ENCODE measurements at regions not wholly inside any gene's neighbourhood (a gene's known extent, or its start where the extent isn't known, plus 50 kb on each side); places are given as distances from the start of the nearest gene placed in this dataset.
"Not testable (repeated sequence)": the region's sequence is repeated elsewhere in the genome, so short reads cannot be mapped to it uniquely, and the experiment has no call there.

DNA sequence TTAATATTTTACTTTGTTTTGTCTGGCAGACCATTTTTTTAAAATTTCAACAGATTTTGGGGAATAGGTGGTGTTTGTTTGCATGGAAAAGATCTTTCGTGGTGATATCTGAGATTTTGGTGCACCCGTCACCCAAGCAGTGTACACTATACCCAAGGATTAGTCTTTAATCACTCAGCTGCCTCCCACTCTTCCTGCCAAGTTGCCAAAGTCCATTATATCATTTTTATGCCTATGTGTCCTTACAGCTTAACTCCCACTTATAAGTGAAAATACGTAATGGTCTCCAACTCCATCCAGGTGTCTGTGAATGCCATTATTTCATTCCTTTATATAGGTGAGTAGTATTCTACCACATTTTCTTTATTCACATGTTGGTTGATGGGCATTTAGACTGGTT, 281.7 kb upstream of the GK2 start:
- Mint-ChIP-seq H3K27ac (no peak overlapping the region), H3K36me3 (peaks cover 0 to 2% of the 10 kb centered on the region in 2 donors), H3K9me3 (peaks cover 12 to 14% of the 10 kb centered on the region in 2 donors), H3K4me3 (no peak overlapping the region), H3K4me1 (peaks cover 0 to 8% of the 10 kb centered on the region in 2 donors), H3K27me3 (peaks cover 0 to 8% of the 10 kb centered on the region in 2 donors)
- ATAC-seq (replicated peaks): no peak
- DNase-seq: no peak

- H3K27ac Mint-ChIP-seq: no peak overlapping the region
- ATAC-seq (replicated peaks) (no peak), DNase-seq (no peak)
- H3K27me3 Mint-ChIP-seq: peaks cover 0 to 6% of the 10 kb centered on the region in 2 donors
- H3K4me1 Mint-ChIP-seq: peaks cover 0 to 9% of the 10 kb centered on the region in 2 donors
- H3K36me3 Mint-ChIP-seq: no peaks in the 10 kb centered on the region
- no peak overlapping the region for H3K4me3 Mint-ChIP-seq
- H3K9me3 Mint-ChIP-seq: peaks cover 6% of the 10 kb centered on the region in 2 donors
Observed at GRCh38 chr4:79688691-79689090, 280.7 kb upstream of the GK2 start.

- peaks cover 0 to 9% of the 10 kb centered on the region in 2 donors for H3K4me1 Mint-ChIP-seq
- H3K4me3 Mint-ChIP-seq: no peak overlapping the region
- no peaks in the 10 kb centered on the region for H3K36me3 Mint-ChIP-seq
- no peak overlapping the region for H3K27ac Mint-ChIP-seq
- DNase-seq (no peak), ATAC-seq (replicated peaks) (no peak)
- peaks cover 0 to 2% of the 10 kb centered on the region in 2 donors for H3K9me3 Mint-ChIP-seq
- H3K27me3 Mint-ChIP-seq: no peaks in the 10 kb centered on the region
Observed at GRCh38 chr4:79687006-79687405, 279.0 kb upstream of the GK2 start.

- H3K9me3 Mint-ChIP-seq: peaks cover 0 to 2% of the 10 kb centered on the region in 2 donors
- peaks cover 0 to 9% of the 10 kb centered on the region in 2 donors for H3K4me1 Mint-ChIP-seq
- H3K4me3 Mint-ChIP-seq: no peak overlapping the region
- no peaks in the 10 kb centered on the region for H3K36me3 Mint-ChIP-seq
- no peak overlapping the region for H3K27ac Mint-ChIP-seq
- no peaks in the 10 kb centered on the region for H3K27me3 Mint-ChIP-seq
- ATAC-seq (replicated peaks): no peak
- DNase-seq: no peak
Observed at GRCh38 chr4:79685542-79685941, 277.5 kb upstream of the GK2 start.

DNA sequence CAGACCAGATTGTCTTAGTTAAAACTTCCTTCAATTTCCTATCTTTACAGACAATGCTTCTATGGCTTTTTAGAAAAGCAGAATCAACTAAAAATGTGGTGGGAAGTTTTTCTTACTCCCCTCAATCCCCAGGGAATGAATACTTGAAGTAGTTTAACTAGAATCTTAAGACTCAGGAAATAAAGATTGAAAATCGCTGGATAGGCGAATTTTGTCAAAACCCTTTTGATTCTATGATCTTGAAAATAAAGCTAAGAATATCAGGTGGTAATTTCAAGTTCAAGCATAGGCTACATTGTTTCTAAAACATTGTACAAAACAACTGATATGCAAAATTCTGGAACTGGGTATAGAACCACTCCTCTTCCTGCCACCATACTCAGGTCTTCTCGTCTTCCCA, 276.5 kb upstream of the GK2 start:
- Mint-ChIP-seq H3K4me1 (peaks cover 3 to 15% of the 10 kb centered on the region in 2 donors), H3K4me3 (no peak overlapping the region), H3K27ac (no peak overlapping the region), H3K9me3 (no peaks in the 10 kb centered on the region), H3K36me3 (no peaks in the 10 kb centered on the region), H3K27me3 (no peaks in the 10 kb centered on the region)
- DNase-seq: no peak
- ATAC-seq (replicated peaks): no peak

DNA sequence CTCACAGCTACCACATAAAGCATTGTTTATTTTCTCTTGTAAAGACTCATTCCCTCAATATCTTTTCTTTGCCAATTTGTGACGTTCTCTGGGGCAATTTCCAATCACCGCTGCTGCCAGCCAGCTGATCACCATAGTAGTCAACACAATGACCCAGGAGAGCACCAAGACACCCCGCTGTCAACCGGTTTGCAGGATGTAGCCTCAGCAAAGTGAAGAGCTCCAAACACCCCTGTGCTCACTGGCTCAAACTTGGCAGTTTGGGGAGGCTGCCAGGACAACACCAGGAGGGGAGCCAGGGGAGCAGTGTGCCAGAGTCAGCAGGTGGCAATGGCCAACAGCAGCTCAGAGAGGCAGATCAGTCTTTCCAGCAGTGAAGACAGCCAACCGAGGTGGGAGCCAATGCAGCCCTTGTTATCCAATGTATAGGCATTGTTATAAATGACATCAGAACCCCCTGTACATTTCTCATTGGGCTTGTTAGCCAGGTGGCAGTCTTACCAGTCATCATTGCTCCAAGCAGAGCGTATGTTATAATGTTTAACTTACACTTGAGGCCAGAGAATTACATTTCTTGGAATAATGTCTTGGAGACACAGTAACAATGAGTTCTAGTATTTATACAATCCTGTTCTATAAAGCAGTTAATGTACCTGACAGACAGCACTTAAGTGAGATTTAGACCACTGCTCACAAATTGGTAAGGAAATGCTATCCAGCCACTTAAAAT, 274.9 kb upstream of the GK2 start:
- no peak for ATAC-seq (replicated peaks)
- H3K27ac Mint-ChIP-seq: no peak overlapping the region
- H3K4me1 Mint-ChIP-seq: peaks cover 3 to 15% of the 10 kb centered on the region in 2 donors

DNA sequence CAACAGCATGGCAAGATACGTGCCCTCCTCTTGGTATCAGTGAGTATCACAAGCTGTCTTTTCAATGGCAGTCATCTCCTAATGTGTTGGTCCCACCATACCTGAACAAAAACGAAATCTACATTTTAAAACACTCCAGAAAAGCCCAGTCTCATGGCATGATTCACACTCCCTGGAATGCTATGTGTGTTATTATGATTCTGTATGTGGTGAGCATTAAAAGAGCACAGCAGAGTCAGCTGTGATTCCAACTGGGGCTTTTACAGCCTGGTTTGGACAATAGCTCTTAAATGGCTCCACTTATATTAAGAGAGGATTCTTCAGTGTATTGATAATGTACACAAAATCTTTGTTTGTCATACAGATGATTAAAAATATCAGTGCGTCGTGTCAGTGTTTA, 274.1 kb upstream of the GK2 start:
- no peaks in the 10 kb centered on the region for H3K36me3 Mint-ChIP-seq
- ATAC-seq (replicated peaks) (no peak), DNase-seq (no peak)
- H3K4me1 Mint-ChIP-seq: peaks cover 3 to 15% of the 10 kb centered on the region in 2 donors
- no peak overlapping the region for H3K4me3 Mint-ChIP-seq
- no peak overlapping the region for H3K27ac Mint-ChIP-seq
- H3K27me3 Mint-ChIP-seq: no peaks in the 10 kb centered on the region
- H3K9me3 Mint-ChIP-seq: no peaks in the 10 kb centered on the region

More for the DNA sequence above, 274.9 kb upstream of the GK2 start:
- Mint-ChIP-seq H3K4me3 (no peak overlapping the region), H3K27me3 (no peaks in the 10 kb centered on the region), H3K36me3 (no peaks in the 10 kb centered on the region), H3K9me3 (no peaks in the 10 kb centered on the region)
- no peak for DNase-seq

GRCh38 chr4:79679859-79680258, 271.8 kb upstream of the GK2 start:
- Mint-ChIP-seq H3K36me3 (no peaks in the 10 kb centered on the region), H3K27me3 (no peaks in the 10 kb centered on the region), H3K27ac (no peak overlapping the region), H3K4me3 (no peak overlapping the region), H3K9me3 (no peaks in the 10 kb centered on the region), H3K4me1 (peaks cover 5 to 8% of the 10 kb centered on the region in 2 donors)
- no peak for DNase-seq
- ATAC-seq (replicated peaks): peak; percentile 42 to 53

DNA sequence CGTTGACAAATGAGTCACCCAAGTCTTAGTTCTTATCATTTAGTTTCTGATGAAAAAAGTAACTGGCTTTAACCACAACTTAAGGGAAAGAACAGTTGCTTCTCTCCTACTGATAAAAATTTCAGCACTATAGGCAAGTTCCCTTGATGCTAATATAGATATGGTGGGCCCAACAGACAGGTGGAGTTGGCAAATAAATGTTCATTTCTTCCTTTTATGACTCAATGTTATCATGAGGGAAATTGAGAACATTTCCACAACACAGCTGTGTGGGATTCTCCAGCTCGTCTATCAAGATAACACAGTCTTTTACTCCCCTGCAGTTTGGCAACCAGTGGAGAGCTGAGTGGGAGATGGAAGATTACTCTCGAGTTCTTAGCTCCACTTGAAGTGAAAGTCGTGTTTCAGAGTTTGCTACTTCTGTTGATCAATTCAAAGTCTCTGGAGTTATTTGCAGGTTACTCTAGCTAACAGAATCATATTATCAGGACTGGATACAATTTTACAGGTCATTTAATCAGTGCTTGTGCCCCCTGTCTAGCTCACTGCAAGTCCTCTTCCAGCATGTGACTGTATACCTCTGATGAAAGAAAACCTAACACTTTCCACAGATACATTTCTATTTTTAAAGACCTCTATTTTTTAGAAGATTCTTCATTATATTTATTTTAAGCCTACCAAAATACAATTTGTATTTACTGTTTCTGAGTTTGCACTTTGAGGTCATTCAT, 270.6 kb upstream of the GK2 start:
- no peak for DNase-seq
- no peaks in the 10 kb centered on the region for H3K27me3 Mint-ChIP-seq
- H3K4me1 Mint-ChIP-seq: peaks cover 6 to 15% of the 10 kb centered on the region in 2 donors
- ATAC-seq (replicated peaks): no peak
- H3K4me3 Mint-ChIP-seq: no peak overlapping the region
- no peak overlapping the region for H3K27ac Mint-ChIP-seq
- no peaks in the 10 kb centered on the region for H3K36me3 Mint-ChIP-seq
- H3K9me3 Mint-ChIP-seq: no peaks in the 10 kb centered on the region

DNA sequence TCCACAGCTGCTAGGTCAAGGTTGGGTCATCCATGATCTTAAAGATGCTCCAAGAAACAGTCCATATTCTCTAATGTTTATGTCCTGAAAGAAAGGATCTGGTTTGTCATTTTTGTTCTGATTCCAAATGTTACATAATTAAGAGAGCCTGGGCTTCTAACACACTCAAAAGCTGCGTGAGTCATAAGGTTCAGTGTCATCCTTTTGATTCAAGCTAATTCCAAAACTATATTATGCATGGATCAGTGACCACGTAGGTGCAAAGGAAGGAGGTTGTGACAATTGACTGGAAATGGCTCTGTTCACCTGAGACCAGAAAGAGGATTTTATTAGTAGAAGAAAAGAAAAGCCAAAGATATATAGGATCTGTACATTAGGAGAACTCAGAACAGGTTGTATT, 268.7 kb upstream of the GK2 start:
- Mint-ChIP-seq H3K27me3 (no peaks in the 10 kb centered on the region), H3K4me1 (peaks cover 6 to 33% of the 10 kb centered on the region in 2 donors), H3K27ac (no peak overlapping the region), H3K9me3 (peaks cover 0 to 10% of the 10 kb centered on the region in 2 donors), H3K36me3 (no peaks in the 10 kb centered on the region), H3K4me3 (no peak overlapping the region)
- DNase-seq: no peak
- ATAC-seq (replicated peaks): no peak

GRCh38 chr4:79674906-79675305, 266.9 kb upstream of the GK2 start:
- H3K36me3 Mint-ChIP-seq; H3K4me3 Mint-ChIP-seq; H3K27ac Mint-ChIP-seq; DNase-seq; ATAC-seq (replicated peaks); H3K27me3 Mint-ChIP-seq: not testable (repeated sequence)
- peaks cover 5 to 30% of the 10 kb centered on the region in 2 donors for H3K4me1 Mint-ChIP-seq
- peaks cover 11 to 20% of the 10 kb centered on the region in 2 donors for H3K9me3 Mint-ChIP-seq

DNA sequence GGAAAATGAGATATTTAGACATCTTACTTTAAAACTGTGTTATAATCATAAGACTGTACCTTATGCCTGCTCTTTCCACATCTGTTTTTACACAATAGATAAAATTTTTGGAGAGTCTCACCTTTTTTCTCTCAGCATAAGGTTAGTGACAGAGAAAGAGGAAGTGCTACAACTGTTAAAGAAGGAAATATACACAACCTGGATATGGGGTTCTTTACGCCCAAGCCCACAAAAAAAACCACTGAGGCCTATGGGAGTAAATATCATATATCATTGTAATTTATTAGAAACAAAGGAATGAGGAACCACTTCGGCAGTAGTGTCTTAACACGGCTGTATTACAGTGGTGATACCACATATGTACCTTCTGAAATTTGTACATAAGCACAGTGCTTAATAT, 265.9 kb upstream of the GK2 start:
- peaks cover 3 to 6% of the 10 kb centered on the region in 2 donors for H3K36me3 Mint-ChIP-seq
- DNase-seq: no peak
- no peak overlapping the region for H3K27ac Mint-ChIP-seq
- H3K9me3 Mint-ChIP-seq: peaks cover 19 to 26% of the 10 kb centered on the region in 2 donors
- no peaks in the 10 kb centered on the region for H3K27me3 Mint-ChIP-seq
- H3K4me3 Mint-ChIP-seq: no peak overlapping the region
- peak; percentile 71 to 79 for ATAC-seq (replicated peaks)
- H3K4me1 Mint-ChIP-seq: peaks cover 3 to 26% of the 10 kb centered on the region in 2 donors

DNA sequence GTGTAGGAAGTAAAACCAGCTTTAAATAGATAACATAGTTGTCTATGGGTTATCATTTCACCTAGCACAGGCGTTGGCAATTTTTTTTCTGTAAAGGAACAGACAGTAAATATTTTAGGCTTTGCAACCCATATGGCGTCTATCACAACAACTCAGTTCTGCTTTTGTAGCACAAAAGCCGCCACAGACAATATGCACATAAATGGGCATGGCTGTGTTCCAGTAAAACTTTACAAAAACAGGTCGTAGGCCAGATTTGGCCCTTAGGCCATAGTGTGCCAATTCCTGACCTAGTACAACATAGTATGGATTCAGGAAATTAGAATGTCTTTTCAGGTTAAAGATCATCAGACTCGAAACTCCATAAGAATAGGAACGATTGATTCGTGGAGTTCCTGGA, 265.3 kb upstream of the GK2 start:
- peaks cover 25 to 31% of the 10 kb centered on the region in 2 donors for H3K9me3 Mint-ChIP-seq
- H3K36me3 Mint-ChIP-seq: peaks cover 6 to 8% of the 10 kb centered on the region in 2 donors
- no peak overlapping the region for H3K27ac Mint-ChIP-seq
- no peaks in the 10 kb centered on the region for H3K27me3 Mint-ChIP-seq
- no peak overlapping the region for H3K4me3 Mint-ChIP-seq
- ATAC-seq (replicated peaks): peak; percentile 36 to 67
- DNase-seq: no peak
- peaks cover 3 to 26% of the 10 kb centered on the region in 2 donors for H3K4me1 Mint-ChIP-seq

DNA sequence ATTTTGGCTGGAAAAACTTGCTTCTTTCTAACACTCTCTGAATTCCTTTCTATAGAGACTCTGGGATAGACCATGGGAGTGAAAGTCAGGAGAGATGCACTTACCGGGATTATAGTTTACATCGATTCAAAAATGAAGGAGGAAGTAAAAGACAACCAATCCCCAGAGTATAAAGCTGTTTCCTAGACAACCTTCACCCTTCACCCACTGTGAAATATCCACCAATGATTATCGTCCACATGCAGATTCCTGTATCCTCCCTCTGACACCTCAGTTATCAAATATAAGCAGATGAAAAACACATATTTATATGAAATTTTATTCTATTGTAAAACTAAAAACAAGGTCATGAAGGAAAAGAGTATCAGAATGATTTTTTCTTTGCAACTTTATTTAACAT, 258.8 kb upstream of the GK2 start:
- Mint-ChIP-seq H3K27me3 (no peaks in the 10 kb centered on the region), H3K36me3 (peaks cover 6 to 8% of the 10 kb centered on the region in 2 donors), H3K9me3 (peaks cover 22 to 26% of the 10 kb centered on the region in 2 donors), H3K4me3 (no peak overlapping the region), H3K4me1 (peaks cover 0 to 11% of the 10 kb centered on the region in 2 donors), H3K27ac (no peak overlapping the region)
- ATAC-seq (replicated peaks): no peak
- DNase-seq: no peak

DNA sequence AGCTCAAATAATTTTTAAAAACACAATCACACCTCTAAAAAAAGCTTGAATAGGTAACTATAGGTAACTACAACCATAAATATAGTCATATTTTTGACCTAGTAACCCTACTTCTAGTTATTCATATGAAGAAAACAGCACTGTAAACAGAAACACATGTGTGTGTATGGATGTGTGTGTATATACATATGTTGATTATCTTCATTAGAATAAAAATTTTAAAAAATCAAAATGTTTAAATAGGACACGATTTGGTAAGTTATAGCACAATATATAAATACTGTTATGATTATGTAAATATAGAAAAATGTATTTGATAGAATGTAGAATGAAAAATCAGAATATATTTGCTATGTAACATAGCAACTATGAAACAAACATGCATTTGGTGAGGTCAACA, 258.1 kb upstream of the GK2 start:
- H3K4me1 Mint-ChIP-seq: peaks cover 0 to 11% of the 10 kb centered on the region in 2 donors
- no peak overlapping the region for H3K27ac Mint-ChIP-seq
- ATAC-seq (replicated peaks): no peak
- H3K9me3 Mint-ChIP-seq: peaks cover 19 to 24% of the 10 kb centered on the region in 2 donors
- no peaks in the 10 kb centered on the region for H3K27me3 Mint-ChIP-seq
- H3K4me3 Mint-ChIP-seq: no peak overlapping the region
- H3K36me3 Mint-ChIP-seq: peaks cover 6 to 8% of the 10 kb centered on the region in 2 donors
- no peak for DNase-seq

All from stimulated activated naive B cell treated with anti-CD40 and anti-IgM and Interleukin-4, amounts not matched to agents 10 μg/mL and 1 μg/mL and 100 μg/mL, for 72 hours (primary cell).